ENCODE measurements at regions not wholly inside any gene's neighbourhood (a gene's known extent, or its start where the extent isn't known, plus 50 kb on each side); places are given as distances from the start of the nearest gene placed in this dataset.

DNA sequence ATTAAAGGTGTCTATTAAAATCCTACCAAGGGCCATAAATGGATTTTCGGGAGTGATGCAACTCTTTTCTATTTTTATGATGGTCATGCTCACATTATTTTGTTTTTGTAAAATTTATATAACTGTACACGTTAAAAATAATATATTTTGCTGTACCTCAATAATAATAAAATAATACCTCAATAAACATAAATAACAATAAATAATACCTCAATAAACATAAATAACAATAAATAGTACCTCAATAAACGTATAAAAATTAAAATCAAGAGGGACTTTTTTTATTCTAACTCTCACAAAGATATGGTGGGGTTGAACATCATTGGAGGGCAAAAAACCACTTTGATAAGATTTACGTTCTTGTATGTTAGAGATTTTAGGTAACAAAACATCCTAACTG lies 1189.6 kb upstream of the CELF2 start:
- TF ChIP-seq, protein P1, sequence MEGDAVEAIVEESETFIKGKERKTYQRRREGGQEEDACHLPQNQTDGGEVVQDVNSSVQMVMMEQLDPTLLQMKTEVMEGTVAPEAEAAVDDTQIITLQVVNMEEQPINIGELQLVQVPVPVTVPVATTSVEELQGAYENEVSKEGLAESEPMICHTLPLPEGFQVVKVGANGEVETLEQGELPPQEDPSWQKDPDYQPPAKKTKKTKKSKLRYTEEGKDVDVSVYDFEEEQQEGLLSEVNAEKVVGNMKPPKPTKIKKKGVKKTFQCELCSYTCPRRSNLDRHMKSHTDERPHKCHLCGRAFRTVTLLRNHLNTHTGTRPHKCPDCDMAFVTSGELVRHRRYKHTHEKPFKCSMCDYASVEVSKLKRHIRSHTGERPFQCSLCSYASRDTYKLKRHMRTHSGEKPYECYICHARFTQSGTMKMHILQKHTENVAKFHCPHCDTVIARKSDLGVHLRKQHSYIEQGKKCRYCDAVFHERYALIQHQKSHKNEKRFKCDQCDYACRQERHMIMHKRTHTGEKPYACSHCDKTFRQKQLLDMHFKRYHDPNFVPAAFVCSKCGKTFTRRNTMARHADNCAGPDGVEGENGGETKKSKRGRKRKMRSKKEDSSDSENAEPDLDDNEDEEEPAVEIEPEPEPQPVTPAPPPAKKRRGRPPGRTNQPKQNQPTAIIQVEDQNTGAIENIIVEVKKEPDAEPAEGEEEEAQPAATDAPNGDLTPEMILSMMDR (IDR thresholded peaks at IDR 0.05; ENCODE audit: low read length), result no peak
- TF ChIP-seq EZH2 (IDR thresholded peaks at IDR 0.05; ENCODE audit: borderline replicate concordance, low read length), result no peak
